Non-pigmented ciliary epithelial cell (primary cell): ENCODE measurements at regions not wholly inside any gene's neighbourhood (a gene's known extent, or its start where the extent isn't known, plus 50 kb on each side); places are given as distances from the start of the nearest gene placed in this dataset.
"Not testable (repeated sequence)": the region's sequence is repeated elsewhere in the genome, so short reads cannot be mapped to it uniquely, and the experiment has no call there.

Experiments
- DNase-seq: peaks from one replicate; pipeline ENCODE4 v3.0.0-alpha.2; 2010; ENCODE audit warnings: low read depth

DNA sequence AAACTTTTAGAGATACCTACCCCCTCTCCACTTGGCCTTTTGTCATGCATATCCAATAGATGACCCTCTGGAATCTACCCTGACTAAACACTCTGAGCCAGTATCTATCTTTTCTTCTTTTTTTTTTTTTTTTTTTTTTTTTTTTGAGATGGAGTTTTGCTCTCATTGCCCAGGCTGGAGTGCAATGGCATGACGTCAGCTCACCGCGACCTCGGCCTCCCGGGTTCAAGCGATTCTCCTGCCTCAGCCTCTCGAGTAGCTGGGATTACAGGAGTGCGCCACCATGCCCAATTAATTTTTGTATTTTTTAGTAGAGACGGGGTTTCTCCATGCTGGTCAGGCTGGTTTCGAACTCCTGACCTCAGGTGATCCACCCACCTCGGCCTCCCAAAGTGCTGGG, 50.8 kb upstream of the GRIN2B start:
- DNase-seq, result not testable (repeated sequence)

DNA sequence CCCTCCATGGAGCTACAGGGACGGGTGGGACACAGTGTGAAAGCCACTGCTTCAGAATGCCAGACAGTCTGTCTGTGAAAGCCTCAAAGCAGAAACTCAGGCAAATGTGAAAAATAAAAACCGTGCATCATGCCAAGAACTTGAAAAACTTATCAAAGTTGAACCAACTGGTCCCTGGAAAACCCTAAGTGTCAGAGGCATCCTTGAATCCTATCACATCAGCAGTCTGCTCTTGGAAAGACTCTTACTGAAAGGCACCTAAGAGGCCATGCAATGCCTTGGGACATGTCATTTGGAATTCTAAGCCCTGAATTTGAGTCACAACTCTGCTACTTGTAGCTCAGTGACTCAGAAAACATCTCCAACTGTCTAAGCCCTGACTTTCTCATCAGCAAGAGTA, 62.4 kb upstream of the GRIN2B start:
- DNase-seq, result no peak

DNA sequence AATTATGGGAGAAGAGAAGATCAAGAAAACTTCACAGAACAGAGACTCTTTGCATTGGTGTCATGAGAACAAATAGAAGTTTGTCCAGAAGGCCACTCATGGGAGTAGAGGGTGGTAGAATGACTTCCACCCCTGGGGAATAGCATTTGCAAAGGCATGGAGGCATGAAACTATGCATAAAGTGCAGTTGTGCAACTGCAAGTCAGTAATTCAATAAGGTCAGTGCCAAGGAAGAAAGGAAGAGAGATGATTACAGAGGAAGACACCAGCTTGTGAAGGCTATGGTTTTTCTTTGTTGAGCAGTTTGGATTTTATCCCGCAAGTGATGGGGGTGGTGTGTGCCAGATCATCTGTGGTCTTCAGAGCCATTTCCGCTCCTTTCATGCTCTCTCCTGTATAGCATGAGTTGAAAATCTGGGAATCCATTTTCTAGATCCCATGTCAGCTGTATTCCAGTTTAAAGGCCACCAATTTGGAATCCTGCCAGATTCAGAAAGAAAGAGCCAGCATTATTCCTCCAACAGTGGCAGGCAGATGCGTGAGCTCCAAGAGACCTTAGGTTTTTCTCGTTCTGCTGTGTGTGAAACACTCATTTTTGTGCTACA, 67.6 kb upstream of the GRIN2B start:
- DNase-seq, result no peak

DNA sequence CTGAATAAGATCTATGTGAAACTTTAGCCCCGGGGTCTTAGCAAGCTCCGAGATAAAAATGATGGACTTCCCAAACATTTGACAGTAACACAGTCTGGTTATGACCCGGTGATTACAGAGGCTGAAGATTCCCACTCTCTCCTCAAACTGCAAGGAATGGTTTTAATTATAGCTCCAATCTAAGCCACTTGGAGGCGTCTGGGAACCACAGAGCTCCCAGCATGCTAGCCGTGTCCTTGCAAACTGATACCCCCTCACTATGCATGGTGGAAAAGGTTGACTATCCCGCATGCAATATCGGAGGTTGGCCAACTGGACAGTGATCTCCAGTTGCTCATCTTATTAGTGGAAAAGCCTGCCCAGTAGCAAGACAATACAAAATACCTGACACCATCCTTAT, 76.5 kb upstream of the GRIN2B start:
- no peak for DNase-seq

DNA sequence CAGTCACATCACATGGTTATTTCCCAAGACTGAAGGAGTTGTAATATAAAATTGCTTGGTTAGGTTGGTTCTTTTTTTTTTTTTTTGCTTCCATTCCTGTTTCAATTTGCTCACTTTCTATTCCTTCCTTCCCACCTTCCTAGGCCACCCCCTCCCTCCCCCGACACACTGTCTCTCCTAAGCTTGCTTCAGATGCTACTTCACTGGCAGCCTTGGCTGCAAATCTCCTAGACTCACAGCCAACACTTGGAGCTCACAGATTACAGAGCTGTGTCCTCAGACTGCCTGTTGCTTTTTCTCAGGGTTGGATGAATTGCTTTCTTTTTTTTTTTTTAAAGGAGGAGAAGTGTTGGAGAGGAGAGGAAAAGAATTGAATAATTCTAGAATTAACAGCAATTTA, 77.3 kb upstream of the GRIN2B start:
- DNase-seq, result no peak

DNA sequence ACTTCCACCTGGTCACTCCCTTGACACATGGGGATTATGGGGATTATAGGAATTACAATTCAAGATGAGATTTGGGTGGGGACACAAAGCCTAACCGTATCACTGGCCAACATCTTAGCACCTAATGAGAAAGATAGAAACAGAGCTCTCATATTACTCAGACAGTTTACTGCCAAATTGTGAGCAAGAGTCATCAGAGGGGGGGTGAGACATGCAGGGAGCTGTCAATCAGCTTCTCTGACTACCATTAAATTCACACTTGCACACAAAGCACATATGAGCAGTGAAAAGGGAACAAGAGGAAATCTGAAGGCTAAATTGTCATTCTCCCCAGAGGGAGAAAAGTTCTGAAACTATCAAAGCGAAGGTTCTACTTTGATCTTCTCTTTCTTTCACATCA, 78.1 kb upstream of the GRIN2B start:
- no peak for DNase-seq

DNA sequence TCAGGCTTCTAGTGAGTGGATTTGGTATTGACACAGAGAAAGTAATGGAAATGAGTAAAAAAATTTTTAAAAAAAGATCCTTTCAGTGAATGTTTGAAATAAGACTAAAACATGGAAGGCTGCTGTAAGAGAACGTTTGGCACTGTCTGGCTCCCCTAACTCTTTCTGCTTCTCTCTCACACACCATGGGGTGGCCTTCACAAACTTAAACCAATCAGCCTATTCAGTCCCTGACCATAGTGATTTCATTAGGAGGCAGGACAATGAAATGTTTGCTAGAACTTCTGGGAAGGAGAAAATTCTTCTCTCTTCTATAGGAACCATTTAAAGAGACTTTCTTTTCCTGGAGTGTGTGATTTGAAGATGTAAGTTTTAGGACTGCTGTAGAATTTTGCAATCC, 84.2 kb upstream of the GRIN2B start:
- no peak for DNase-seq

DNA sequence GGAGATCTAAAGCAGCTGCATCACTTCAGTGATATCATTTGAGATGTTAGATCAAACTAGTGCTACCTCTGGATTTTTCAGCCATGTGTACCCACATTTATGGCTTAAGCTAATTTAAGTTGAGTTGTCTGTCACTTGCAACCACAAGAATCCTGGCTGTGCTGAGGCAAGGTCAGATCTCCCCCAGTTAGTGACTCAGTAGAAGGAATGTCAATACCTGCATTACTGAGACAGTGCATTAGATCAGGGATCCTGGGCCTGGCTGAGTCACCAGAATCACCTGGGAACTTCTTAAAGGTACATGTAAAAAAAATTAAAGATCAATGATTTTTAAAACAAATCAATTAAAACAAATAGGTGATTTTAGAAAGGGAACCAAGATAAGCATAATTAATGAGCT, 84.6 kb upstream of the GRIN2B start:
- no peak for DNase-seq

DNA sequence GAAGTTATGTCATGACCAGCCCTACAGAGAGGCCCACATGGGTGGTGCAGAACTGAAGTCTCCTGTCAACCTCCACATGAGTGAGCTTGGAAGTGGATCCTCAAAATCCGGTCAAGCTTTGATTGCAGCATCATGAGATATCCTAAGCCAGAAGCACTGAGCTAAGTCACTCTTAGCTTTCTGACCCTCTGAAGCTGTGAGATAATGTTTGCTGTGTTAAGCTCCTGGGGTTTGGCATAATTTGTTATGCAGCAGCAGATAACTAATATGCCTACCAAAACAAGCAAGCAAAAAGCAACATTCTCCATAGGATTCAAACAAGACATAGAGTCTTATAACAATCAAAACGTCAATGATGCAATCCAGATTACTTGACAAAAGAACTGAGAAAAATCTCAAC, 87.6 kb upstream of the GRIN2B start:
- DNase-seq, result no peak

DNA sequence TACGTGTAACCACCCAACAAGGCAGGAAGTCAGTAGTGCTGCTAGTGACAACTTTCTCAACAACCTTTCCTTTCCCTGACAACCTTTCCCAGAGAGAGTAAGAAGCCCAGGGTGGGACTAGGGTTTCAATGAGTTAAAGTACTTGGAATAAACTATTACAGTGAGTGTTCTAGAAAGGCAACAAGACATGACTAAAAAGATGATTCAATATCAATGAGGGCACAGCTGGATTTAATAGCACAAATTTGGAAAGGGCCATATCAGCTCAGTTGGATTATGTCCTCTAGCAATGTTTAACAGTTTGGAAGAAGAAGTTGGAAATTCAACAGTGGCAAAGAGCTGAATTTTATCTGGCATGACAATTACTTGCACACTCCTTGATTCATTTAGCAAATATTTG, 90.4 kb upstream of the GRIN2B start:
- DNase-seq, result no peak

DNA sequence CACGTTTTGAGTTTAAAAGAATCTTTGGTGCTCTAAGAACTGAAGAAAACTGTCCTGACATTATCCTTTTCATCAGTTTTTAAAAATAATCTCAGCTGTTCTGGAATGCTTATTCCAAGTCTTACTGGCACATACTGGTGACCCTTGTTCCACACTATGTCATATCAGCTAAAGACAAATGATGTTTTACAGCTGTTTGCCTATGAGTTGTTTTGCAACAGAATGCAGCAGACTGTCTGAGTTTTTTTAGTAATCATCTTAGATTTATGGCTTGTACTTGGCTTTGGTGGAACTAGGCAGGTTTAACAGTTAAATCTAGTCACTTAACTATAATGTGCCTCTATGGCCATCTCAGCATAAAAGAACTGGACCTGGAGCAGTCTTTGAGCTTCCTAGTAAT, 91.6 kb upstream of the GRIN2B start:
- DNase-seq, result no peak

DNA sequence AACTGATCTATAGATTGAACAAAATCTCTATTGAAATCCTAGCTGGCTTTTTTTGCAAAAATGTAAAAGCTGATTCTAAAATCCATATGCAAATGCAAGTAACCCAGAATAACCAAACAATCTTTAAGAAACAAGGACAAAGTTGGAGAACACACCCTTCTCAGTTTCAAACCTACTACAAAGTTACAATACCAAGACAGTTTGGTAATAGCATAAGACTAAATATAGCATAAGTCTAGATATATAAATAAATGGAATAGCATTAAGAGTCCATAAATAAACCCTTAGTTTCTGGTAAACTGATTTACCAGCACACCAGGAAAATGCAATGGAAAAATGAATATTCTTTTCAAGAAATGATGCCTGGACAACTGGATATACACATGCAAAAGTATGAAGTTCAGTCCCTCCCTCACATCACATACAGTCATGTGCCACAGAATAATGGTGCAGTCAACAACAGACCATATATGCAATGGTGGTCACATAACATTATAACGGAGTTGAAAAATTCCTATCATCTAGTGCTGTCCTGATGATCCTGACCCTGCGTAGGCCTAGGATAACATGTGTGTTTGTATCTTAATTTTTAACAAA, 94.5 kb upstream of the GRIN2B start:
- DNase-seq, result no peak

DNA sequence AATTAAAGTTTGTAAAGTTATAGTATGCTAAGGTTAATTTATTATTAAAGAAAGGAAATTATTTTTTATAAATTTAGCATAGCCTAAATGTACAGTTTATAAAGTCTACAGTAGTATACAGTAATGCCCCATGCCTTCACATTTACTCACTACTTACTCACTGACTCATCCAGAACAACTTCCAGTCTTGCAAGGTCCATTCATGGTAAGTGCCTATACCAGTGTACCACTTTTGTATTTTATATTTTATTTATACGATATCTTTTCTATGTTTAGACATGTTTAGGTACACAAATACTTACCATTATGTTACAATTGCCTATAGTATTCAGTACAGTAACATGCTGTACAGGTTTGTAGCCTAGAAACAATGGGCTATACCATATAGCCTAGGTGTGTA, 95.1 kb upstream of the GRIN2B start:
- no peak for DNase-seq

DNA sequence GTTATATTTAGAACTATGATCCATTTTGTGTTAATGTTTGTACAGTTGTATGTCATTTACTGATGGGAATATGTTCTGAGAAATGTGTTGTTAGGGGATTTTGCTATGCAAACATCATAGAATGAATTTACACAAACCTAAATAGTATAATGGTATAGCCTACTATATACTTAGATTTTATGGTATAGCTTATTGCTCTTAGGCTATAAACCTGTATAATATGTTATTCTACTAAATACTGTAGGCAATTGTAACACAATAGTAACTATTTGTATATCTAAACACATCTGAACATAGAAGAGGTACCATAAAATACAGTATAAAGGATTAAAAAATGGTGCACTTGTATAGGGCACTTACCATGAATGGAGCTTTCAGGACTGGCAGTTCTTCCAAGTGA, 105.4 kb upstream of the GRIN2B start:
- no peak for DNase-seq

DNA sequence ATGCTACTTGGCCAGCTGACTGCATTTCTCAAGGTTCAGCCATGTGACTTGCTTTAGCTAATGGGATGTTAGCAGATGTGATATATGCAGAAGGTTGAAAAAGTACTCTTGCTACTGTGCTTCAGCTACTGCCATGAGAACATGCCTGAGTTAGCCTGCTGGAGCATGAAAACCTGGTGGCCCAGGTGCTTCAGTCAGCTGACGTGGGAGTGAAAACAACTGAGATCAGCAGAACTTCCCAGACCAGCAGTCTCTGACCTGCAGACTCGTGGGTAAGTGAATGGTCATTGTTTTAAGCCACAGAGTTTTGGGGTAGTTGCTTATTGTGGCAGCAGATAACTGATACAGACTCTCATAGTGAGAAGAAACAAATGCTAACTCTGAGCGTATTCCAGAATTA, 118.6 kb upstream of the GRIN2B start:
- no peak for DNase-seq

DNA sequence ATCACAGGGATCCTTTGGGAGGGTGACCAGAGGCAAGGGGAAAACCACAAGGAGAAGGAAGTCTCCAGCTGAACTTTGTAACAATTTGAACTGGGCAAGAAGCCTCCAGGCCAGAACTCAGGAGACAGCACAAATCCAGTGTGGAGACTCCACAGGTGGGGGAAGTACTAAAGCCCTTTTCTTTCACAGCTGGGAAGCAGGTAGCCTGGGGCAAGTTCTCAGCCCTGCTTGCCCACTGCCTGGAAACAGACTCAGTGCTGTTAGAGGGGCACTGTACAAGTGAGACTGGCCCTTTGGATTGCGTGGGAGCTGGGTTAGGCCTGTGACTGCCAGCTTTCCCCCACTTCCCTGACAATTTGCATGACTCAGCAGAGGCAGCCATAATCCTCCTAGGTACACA, 120.2 kb upstream of the GRIN2B start:
- not testable (repeated sequence) for DNase-seq

DNA sequence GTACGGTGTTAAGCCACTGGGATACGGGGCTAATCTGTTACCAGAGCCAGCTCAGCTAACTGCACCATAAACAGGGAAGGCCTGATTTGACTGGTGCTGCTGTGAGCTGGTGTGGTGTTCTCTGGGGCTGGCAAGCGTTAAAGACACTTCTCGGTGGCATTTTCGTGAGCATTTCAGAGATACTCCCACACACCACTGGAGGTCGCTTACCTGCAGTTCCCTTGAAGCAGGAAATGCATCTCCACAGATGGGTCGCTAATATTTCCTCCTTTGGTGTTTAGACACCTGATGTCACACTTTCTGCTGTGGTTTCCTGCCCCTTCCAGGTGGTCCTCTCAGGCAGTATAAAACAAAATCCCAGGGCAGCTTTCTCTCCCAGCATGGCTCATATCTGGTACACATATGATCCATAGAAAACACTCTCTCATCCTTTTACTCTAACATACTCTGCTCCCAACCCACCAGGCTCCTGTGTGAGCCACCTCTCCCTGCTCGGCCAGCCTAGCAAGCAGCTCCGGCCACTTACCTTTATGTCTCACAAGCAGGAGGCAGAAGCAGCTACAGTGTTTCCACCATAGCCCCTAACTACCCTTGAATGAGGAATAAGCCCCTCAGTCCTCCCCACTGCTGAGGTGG, 129.9 kb upstream of the GRIN2B start:
- no peak for DNase-seq

DNA sequence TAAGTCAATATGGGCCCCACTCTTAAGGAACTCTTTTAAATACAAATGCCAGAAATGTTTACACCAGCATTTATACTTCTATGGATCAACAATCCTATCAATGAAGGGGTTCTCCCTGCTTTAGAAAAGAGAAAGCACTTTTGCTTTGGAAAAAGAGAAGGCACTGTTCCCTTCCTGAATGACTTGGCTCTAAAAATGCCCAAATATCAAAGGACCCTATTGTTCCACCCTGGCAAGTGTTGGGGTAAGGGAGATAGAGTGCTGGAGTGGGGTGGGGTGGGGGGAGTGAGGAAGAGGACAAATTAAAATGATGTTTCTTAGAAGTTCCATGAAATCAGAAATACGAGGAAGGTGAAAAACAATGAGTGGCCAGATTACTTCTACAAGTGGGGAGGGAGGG, 131.6 kb upstream of the GRIN2B start:
- DNase-seq, result no peak

DNA sequence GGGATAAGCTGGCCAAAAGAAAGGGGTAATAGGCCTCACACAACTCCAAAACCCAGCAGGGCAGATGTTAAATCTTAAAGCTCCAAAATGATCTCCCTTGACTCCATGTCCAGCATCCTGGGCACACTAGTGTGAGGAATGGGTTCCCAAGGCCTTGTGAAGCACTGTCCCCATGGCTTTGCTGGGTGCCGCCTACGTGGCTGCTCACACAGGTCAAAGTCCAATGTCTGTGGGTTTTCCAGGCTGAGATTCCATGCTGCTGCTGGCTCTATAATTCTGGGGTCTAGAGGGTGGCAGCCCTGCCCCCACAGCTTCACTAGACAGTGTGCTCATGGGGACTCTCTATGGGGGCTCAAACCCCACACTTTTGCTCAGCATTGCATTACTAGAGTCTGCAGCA, 145.3 kb upstream of the GRIN2B start:
- DNase-seq, result no peak

DNA sequence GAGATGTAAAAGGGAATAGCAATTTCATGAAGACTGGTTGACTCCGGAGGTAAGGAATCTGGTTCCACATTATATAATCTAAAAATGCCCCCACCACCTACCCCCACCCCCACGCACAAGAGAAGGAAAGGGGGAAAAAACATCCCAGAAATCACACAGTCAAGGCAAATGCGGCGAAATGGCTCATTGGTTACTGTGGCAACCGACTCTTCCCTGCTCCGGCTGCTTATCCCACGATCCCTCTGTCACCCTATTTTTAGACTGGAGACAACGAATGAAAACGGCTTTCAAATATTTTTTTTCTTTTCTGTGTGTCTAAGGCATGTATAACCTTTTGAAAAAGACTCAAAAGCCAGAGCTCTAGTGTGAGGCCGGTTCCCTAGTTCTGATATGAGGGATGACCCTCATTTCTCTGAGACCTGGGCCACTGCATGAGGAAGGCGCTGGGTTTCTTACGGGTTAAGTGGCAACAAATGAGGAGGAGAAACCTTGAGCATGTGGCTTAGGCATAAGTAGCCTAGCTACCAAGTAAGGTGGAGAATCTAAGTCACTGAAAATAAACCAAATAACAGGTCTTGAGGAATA, 148.3 kb upstream of the GRIN2B start:
- no peak for DNase-seq

DNA sequence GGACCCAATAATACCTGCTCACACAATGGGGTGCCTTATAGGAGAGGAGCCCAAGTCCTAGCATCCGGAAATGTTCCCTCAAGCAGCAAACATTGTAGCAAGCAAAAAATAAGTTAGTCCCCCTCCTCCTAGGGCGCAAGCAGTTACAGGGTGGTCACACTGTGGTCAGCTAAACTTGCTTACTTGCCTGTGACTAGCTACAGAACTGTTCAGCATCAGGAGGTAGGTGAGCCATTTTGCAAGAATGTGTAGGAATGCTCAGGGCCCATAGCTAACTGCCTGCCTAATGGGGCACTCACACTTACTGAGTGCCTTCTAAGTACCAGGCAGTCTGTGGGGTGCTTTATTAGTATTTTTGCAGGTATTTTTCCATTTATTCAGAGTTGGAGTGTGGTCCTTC, 154.6 kb upstream of the GRIN2B start:
- no peak for DNase-seq

DNA sequence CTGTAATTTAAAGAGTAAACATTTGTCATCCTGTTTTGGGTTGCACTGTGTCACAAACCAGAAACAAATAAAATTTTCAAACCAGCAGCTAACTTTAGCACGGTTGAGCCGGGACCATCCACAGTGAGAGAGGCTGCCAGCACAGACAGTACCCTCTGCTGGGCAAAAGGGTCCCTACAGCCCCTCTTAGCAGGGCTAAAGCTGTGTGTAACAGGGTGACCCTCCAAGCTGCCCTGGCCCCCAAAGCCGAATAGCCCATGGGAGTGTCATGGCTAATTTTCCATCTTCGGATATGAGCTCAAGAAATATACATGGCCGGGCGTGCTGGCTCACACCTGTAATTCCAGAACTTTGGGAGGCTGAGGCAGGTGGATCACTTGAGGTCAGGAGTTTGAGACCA, 157.1 kb upstream of the GRIN2B start:
- DNase-seq, result no peak

DNA sequence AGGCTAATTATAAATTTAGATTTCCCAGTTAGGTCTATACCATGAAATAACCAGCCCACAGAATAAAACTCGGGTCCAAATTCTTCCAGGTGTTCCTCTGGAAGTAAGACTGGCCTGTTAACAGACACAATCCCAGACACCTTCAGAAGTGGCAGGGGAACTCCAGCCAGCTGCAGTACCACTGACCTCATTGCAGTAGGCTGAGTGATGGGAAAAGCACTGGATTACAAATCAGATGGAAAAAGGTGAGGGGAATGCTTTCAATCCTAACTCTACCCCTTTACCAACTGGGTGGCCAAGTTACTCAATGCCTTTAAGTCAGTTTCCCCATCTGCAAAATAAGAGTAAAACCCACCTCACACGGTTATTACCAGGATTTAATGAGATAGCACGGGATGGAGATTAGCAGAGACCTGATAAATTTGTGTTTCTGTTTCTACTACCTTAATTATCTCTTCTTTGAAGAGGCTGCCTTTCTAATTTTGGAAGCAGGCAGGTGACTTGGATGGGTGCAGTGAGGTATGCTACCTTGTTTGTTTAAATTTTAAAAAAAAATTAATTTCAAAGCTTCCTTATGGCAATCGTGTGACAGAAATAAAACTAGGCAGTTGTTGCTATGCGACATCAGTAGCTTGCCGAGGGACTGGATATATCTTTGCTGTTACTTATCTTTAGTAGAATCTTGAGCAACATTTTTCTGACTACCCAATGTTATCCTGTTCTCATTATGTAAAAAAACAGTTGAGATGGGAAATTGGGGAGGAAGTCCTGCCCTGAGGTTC, 167.3 kb upstream of the GRIN2B start:
- no peak for DNase-seq
